Adrenal gland (tissue), 9 donors: ENCODE measurements at regions not wholly inside any gene's neighbourhood (a gene's known extent, or its start where the extent isn't known, plus 50 kb on each side); places are given as distances from the start of the nearest gene placed in this dataset.

Experiments
- DNase-seq, 7 donors: peaks; one replicate each; pipeline ENCODE4 v3.0.0-alpha.2; 2019 to 2020
- H3K27ac ChIP-seq, 5 donors: fragments of 200-600 bp; sonication (generic) in 4 of 5; 1 replicate in 3 of 5; 2 replicates in 2 of 5; pipeline versions ENCODE4 v1.5.1 to v1.8.0; 2016 to 2020; ENCODE audit warnings: mild to moderate bottlenecking in 1 of 5
- H3K27me3 ChIP-seq: fragments of 200-600 bp; 2 replicates; pipeline ENCODE4 v1.8.0; 2021
- H3K36me3 ChIP-seq, 2 donors: fragments of 200-600 bp; replicated peaks in 1 of 2; 1 replicate in 1 of 2; 2 replicates in 1 of 2; pipeline versions ENCODE4 v1.5.1 to v1.8.0; 2018 to 2022
- H3K4me1 ChIP-seq, 2 donors: fragments of 200-600 bp; replicated peaks in 1 of 2; 1 replicate in 1 of 2; 2 replicates in 1 of 2; pipeline versions ENCODE4 v1.5.1 to v1.8.0; 2018 to 2021
- H3K4me3 ChIP-seq, 4 donors: fragments of 200-600 bp; sonication (generic) in 3 of 4; one replicate each; pipeline ENCODE4 v1.5.1; 2016 to 2018
- H3K9me3 ChIP-seq, 3 donors: fragments of 200-600 bp; sonication (generic) in 1 of 3; replicated peaks in 1 of 3; 1 replicate in 2 of 3; 2 replicates in 1 of 3; pipeline versions ENCODE4 v1.5.1 to v1.8.0; 2016 to 2021
- CTCF ChIP-seq, 6 experiments: fragments of 450-650 bp in 4 of 6; fragments of 200-600 bp in 2 of 6; sonication (generic) in 1 of 6; IDR thresholded peaks; 1 replicate in 5 of 6; 2 replicates in 1 of 6; pipeline versions ENCODE4 v1.5.1 to v1.8.0; 2016 to 2021; ENCODE audit warnings: antibody characterized with exemption in 6 of 6, mild to moderate bottlenecking in 2 of 6, moderate library complexity in 1 of 6
- POLR2A ChIP-seq, 2 donors: fragments of 450-650 bp; IDR thresholded peaks; one replicate each; pipeline ENCODE4 v1.6.1; 2017; ENCODE audit warnings: antibody characterized with exemption in 2 of 2, mild to moderate bottlenecking in 2 of 2, moderate library complexity in 1 of 2
- WGBS, 4 donors: extraction: QIAGEN DNeasy Blood & Tissue Kit in 2 of 4; methylation state at CpG; one replicate each; pipeline versions ENCODE4 v1.1.5 to v1.1.7; 2013 to 2017; 5-methylcytosine and 5-hydroxymethylcytosine counted together
- intact Hi-C, 2 donors: fragments of 100-400 bp; cut with DNase I; formaldehyde crosslinking; loops; one replicate each; pipeline versions ENCODE4 v1.14.1 to v1.15.0; 2022 to 2023
- donor health status: healthy with polysubstance abuse.
- donor health status: Bipolar disorder and iron deficiency.
- donor health status: DM: yes; HTN: yes; CAD: no.
- donor health status: DM: no; HTN: no; CAD: no.
- donor health status: DM: no; HTN: no; CAD: no.

GRCh38 chr11:107250017-107250416 is 207.6 kb downstream of the CWF19L2 start:
- 84 to 94% (median 88%) methylated on average over 3 of the region's 3 CpGs for WGBS, 4 donors
- no peak for DNase-seq

GRCh38 chr11:107249054-107249453 is 208.6 kb downstream of the CWF19L2 start:
- no peak for TF ChIP-seq CTCF (IDR thresholded peaks at IDR 0.05)
- no peak for TF ChIP-seq POLR2A (IDR thresholded peaks at IDR 0.05)
- Histone ChIP-seq H3K27ac (no peak overlapping the region), H3K4me3 (no peak overlapping the region), H3K27me3 (no peaks in the 10 kb centered on the region), H3K9me3 (no peaks in the 10 kb centered on the region), H3K36me3 (no peaks in the 10 kb centered on the region), H3K4me1 (no peaks in the 10 kb centered on the region)
- intact Hi-C loops: no loop called here
- WGBS, 4 donors: 71 to 79% (median 78%) methylated on average over 5 of the region's 5 CpGs
- DNase-seq: no peak

More at GRCh38 chr11:107250017-107250416, 207.6 kb downstream of the CWF19L2 start:
- no peak for TF ChIP-seq CTCF (IDR thresholded peaks at IDR 0.05)
- no peak for TF ChIP-seq POLR2A (IDR thresholded peaks at IDR 0.05)
- Histone ChIP-seq H3K36me3 (no peaks in the 10 kb centered on the region), H3K4me1 (no peaks in the 10 kb centered on the region), H3K27me3 (no peaks in the 10 kb centered on the region), H3K27ac (no peak overlapping the region), H3K9me3 (no peaks in the 10 kb centered on the region), H3K4me3 (no peak overlapping the region)
- intact Hi-C loops: no loop called here

GRCh38 chr11:107247167-107247861 is 210.3 kb downstream of the CWF19L2 start:
- H3K4me3 ChIP-seq: no peak overlapping the region
- TF ChIP-seq CTCF (IDR thresholded peaks at IDR 0.05) (no peak), POLR2A (IDR thresholded peaks at IDR 0.05) (no peak)
- no peaks in the 10 kb centered on the region for H3K27me3 ChIP-seq
- WGBS, 4 donors: 76 to 82% (median 79%) methylated on average over 4 of the region's 4 CpGs
- no peaks in the 10 kb centered on the region for H3K36me3 ChIP-seq
- intact Hi-C loops: no loop called here
- no peaks in the 10 kb centered on the region for H3K9me3 ChIP-seq
- H3K27ac ChIP-seq: no peak overlapping the region
- no peak for DNase-seq
- no peaks in the 10 kb centered on the region for H3K4me1 ChIP-seq

GRCh38 chr11:107243929-107244328 is 213.7 kb downstream of the CWF19L2 start:
- H3K36me3 ChIP-seq: no peaks in the 10 kb centered on the region
- no peaks in the 10 kb centered on the region for H3K4me1 ChIP-seq
- no peaks in the 10 kb centered on the region for H3K9me3 ChIP-seq
- no peak overlapping the region for H3K27ac ChIP-seq
- TF ChIP-seq CTCF (IDR thresholded peaks at IDR 0.05): no peak
- TF ChIP-seq POLR2A (IDR thresholded peaks at IDR 0.05): no peak
- H3K4me3 ChIP-seq: no peak overlapping the region
- intact Hi-C loops: no loop called here
- no peak for DNase-seq
- WGBS, 4 donors: 86 to 95% (median 91%) methylated on average over 1 of the region's 1 CpG
- no peaks in the 10 kb centered on the region for H3K27me3 ChIP-seq
